ENCODE measurements at regions not wholly inside any gene's neighbourhood (a gene's known extent, or its start where the extent isn't known, plus 50 kb on each side); places are given as distances from the start of the nearest gene placed in this dataset.

DNA sequence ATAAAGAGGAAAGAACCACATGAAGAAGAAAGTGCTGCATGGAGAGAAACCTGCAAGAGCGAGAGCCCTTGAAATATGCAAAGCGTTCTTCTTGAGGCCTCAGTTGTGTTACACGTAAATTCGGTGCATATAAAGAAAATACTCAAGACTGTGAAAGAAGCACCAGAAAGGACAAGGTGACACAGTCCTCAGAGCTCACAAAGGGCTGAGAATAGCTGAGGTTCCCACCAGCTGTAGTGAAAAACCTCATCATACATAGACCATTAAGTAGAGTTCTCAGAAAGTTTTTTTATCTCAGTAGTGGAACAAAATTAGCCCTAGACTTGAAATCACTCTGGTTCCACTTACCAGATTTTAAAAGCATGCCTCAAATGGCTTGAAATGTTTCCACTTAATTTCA lies 980.7 kb upstream of the CRIM1 start:
- TF ChIP-seq CTCF (IDR thresholded peaks at IDR 0.05; ENCODE audit: insufficient read depth, low read length) = no peak
- TF ChIP-seq POLR2AphosphoS5 (IDR thresholded peaks at IDR 0.05; ENCODE audit: low read depth) = no peak
- TF ChIP-seq, protein P1, sequence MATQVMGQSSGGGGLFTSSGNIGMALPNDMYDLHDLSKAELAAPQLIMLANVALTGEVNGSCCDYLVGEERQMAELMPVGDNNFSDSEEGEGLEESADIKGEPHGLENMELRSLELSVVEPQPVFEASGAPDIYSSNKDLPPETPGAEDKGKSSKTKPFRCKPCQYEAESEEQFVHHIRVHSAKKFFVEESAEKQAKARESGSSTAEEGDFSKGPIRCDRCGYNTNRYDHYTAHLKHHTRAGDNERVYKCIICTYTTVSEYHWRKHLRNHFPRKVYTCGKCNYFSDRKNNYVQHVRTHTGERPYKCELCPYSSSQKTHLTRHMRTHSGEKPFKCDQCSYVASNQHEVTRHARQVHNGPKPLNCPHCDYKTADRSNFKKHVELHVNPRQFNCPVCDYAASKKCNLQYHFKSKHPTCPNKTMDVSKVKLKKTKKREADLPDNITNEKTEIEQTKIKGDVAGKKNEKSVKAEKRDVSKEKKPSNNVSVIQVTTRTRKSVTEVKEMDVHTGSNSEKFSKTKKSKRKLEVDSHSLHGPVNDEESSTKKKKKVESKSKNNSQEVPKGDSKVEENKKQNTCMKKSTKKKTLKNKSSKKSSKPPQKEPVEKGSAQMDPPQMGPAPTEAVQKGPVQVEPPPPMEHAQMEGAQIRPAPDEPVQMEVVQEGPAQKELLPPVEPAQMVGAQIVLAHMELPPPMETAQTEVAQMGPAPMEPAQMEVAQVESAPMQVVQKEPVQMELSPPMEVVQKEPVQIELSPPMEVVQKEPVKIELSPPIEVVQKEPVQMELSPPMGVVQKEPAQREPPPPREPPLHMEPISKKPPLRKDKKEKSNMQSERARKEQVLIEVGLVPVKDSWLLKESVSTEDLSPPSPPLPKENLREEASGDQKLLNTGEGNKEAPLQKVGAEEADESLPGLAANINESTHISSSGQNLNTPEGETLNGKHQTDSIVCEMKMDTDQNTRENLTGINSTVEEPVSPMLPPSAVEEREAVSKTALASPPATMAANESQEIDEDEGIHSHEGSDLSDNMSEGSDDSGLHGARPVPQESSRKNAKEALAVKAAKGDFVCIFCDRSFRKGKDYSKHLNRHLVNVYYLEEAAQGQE (IDR thresholded peaks at IDR 0.05; ENCODE audit: insufficient replicate concordance, low read depth) = no peak
- TF ChIP-seq SPI1 (IDR thresholded peaks at IDR 0.05; ENCODE audit: borderline replicate concordance, low read depth) = no peak

Measured in HL-60 (cell line).